ENCODE measurements at regions not wholly inside any gene's neighbourhood (a gene's known extent, or its start where the extent isn't known, plus 50 kb on each side); places are given as distances from the start of the nearest gene placed in this dataset.
A peak's percentile ranks its signal among the peaks of the same experiment; 100 is the strongest.

DNA sequence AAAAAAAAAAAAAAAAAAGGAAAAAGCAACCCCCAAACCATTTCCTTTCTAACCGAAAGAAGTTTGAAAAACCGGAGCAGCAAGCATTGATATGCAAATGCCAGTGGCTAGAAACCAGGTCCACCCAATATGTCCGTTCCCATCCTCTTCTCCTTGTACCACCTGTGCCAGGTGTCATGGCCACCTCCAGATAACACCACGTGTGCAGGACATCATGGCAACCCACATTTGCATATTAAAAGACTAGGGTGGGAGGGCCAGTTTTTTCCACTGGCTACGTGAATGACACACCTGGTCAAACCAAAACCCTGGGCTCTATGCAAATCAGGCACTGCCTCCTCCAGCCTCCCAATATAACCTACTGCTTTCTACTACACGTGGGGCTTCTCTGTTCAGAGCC lies 303.3 kb upstream of the GULP1 start:
- peaks cover 8 to 34% (median 17%) of the 10 kb centered on the region in 4 experiments for H3K4me1 ChIP-seq (ENCODE audit: control extremely low read depth in 1 of 4, control insufficient read depth in 4 of 4, insufficient read depth in 4 of 4, low read length in 3 of 4)
- no peak overlapping the region for H3K27ac ChIP-seq (ENCODE audit: insufficient read depth in 1 of 2, low read depth in 1 of 2, low read length in 2 of 2, poor library complexity in 1 of 2, severe bottlenecking in 2 of 2)
- H3K36me3 ChIP-seq (ENCODE audit: control insufficient read depth in 4 of 4, insufficient read depth in 4 of 4, low read length in 3 of 4) = no peaks in the 10 kb centered on the region
- 27% methylated on average over 3 of the region's 6 CpGs for WGBS (ENCODE audit: insufficient coverage)
- H3K27me3 ChIP-seq (replicated peaks in 2 of 5; ENCODE audit: control insufficient read depth in 4 of 5, insufficient read depth in 5 of 5, low read length in 4 of 5) = peaks cover 0 to 3% (median 0%) of the 10 kb centered on the region in 5 experiments
- ChIA-PET CTCF (no interaction called here), POLR2A (no interaction called here)
- H3K9me3 ChIP-seq (ENCODE audit: control extremely low read depth in 1 of 5, control insufficient read depth in 4 of 5, insufficient read depth in 2 of 5, low read depth in 1 of 5, low read length in 4 of 5) = no peaks in the 10 kb centered on the region
- H3K4me3 ChIP-seq (ENCODE audit: control insufficient read depth in 1 of 7, extremely low read depth in 1 of 7, insufficient read depth in 4 of 7, low read depth in 2 of 7, low read length in 6 of 7) = peak overlapping the region in 3 of 7 experiments; percentile 28 to 55 (median 29)
- peak in 1 of 3 donors; percentile 22 for DNase-seq

DNA sequence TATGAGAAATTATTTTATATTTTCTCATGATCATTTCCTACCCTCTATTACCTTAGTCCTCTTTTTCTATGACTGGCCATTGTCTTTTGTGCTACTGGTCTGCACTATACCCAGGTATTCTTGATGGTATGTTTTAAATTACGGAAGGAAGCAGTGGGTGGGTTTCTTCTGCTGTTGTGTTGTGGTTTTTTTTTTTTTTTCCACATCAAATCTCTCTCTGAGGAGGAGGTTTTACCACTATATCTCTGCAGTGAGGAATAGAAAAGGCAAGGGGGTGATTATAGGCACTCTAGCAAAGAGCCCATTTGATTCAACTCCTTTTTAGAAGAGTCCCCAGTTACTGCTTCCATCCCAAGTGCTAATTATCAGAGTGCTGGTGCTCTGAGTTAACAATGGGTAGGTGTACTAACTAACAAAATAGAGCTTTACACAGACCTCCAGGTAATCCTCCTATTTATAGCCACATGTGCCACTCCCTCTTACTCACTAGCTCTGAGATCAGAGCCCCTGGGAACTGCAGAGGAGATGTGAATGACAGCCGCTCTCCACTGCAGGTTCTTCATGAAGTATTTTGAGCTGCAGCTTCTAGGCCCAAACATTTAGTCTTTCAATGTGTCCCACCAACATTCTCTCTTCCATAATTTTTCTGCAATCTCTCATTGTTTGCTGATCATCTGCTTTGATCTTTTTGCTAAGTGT lies 301.6 kb upstream of the GULP1 start:
- CTCF ChIA-PET = interaction anchor here (0.6 kb wide), 1 partner anchor 62 kb away, joined by 3 read pairs; no protein-coding TSS in a partner anchor
- H3K27ac ChIP-seq (ENCODE audit: insufficient read depth in 1 of 2, low read depth in 1 of 2, low read length in 2 of 2, poor library complexity in 1 of 2, severe bottlenecking in 2 of 2) = no peak overlapping the region

DNA sequence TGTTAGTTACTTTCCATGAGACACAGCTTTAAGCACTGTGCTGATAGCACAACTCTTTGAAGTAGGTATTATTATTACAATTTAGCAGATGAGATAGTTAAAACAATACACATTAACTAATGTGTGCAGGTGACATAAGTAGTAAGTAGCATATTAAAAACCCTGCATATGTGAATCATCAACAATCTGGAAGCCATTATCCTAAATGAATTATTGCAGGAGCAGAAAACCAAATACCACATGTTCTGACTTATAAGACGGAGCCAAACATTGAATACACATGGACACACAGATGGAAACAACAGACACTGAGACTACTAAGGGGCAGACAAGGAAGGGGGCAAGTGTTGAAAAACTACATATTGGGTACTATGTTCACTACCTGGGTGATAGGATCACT lies 300.3 kb upstream of the GULP1 start:
- ChIA-PET CTCF (no interaction called here), POLR2A (no interaction called here)
- no peak overlapping the region for H3K27ac ChIP-seq (ENCODE audit: insufficient read depth in 1 of 2, low read depth in 1 of 2, low read length in 2 of 2, poor library complexity in 1 of 2, severe bottlenecking in 2 of 2)
- no peak for DNase-seq
- no peaks in the 10 kb centered on the region for H3K9me3 ChIP-seq (ENCODE audit: control extremely low read depth in 1 of 5, control insufficient read depth in 4 of 5, insufficient read depth in 2 of 5, low read depth in 1 of 5, low read length in 4 of 5)
- H3K4me3 ChIP-seq (ENCODE audit: control insufficient read depth in 1 of 7, extremely low read depth in 1 of 7, insufficient read depth in 4 of 7, low read depth in 2 of 7, low read length in 6 of 7) = no peak overlapping the region
- 100% methylated on average over 1 of the region's 1 CpG for WGBS (ENCODE audit: insufficient coverage)
- peaks cover 5 to 25% (median 12%) of the 10 kb centered on the region in 4 experiments for H3K4me1 ChIP-seq (ENCODE audit: control extremely low read depth in 1 of 4, control insufficient read depth in 4 of 4, insufficient read depth in 4 of 4, low read length in 3 of 4)
- no peaks in the 10 kb centered on the region for H3K27me3 ChIP-seq (replicated peaks in 2 of 5; ENCODE audit: control insufficient read depth in 4 of 5, insufficient read depth in 5 of 5, low read length in 4 of 5)
- no peaks in the 10 kb centered on the region for H3K36me3 ChIP-seq (ENCODE audit: control insufficient read depth in 4 of 4, insufficient read depth in 4 of 4, low read length in 3 of 4)

More for the DNA sequence above, 301.6 kb upstream of the GULP1 start:
- DNase-seq = peak in 2 of 3 donors; percentile 45 to 59
- peak overlapping the region in 1 of 7 experiments; percentile 10 for H3K4me3 ChIP-seq (ENCODE audit: control insufficient read depth in 1 of 7, extremely low read depth in 1 of 7, insufficient read depth in 4 of 7, low read depth in 2 of 7, low read length in 6 of 7)
- POLR2A ChIA-PET = no interaction called here
- whole genome bisulfite sequencing (ENCODE audit: insufficient coverage) = 83% methylated on average over 1 of the region's 2 CpGs
- peaks cover 0 to 2% (median 0%) of the 10 kb centered on the region in 5 experiments for H3K27me3 ChIP-seq (replicated peaks in 2 of 5; ENCODE audit: control insufficient read depth in 4 of 5, insufficient read depth in 5 of 5, low read length in 4 of 5)
- H3K4me1 ChIP-seq (ENCODE audit: control extremely low read depth in 1 of 4, control insufficient read depth in 4 of 4, insufficient read depth in 4 of 4, low read length in 3 of 4) = peaks cover 5 to 29% (median 15%) of the 10 kb centered on the region in 4 experiments
- H3K9me3 ChIP-seq (ENCODE audit: control extremely low read depth in 1 of 5, control insufficient read depth in 4 of 5, insufficient read depth in 2 of 5, low read depth in 1 of 5, low read length in 4 of 5) = no peaks in the 10 kb centered on the region
- no peaks in the 10 kb centered on the region for H3K36me3 ChIP-seq (ENCODE audit: control insufficient read depth in 4 of 4, insufficient read depth in 4 of 4, low read length in 3 of 4)

DNA sequence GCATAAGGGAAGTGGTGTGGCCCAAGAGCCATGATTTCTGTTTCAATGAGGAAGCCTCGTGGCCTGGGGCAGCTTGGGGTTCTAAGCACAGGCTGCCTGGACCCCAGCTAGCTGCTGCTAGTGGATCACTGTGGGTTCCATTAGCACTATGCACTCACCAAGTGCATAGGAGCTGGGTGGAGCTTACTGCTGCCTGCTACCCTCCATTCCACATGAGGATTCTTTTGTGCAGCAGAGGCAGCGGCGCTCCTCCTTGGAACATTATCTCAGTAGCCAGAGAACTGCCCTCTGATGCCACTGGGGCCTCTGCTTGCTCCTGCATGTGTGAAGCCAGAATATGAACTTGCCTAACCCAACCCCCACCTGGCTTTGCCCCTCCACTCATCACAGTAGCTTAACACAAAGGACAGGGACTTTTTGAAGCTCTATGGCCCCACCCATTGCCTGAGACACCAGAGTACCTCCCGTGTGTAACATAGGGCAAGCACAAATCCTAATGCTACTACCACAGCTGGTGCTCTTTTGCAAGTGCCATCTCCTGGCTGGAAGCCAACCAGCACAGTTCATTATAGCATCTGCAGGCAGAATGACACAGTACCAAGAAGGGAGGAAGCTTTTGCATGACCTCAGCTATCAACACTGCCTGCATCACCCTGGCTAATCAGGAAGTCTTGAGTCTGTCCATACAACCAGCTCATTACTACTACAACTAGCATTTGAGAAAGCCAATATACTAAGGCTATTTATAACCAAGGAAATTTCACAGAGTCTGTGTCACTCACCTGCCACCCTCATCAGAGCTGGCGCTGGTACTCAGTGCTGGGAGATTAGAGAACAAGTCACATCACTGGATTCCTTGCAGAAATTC lies 297.0 kb upstream of the GULP1 start:
- Histone ChIP-seq H3K27ac (ENCODE audit: insufficient read depth in 1 of 2, low read depth in 1 of 2, low read length in 2 of 2, poor library complexity in 1 of 2, severe bottlenecking in 2 of 2) (no peak overlapping the region), H3K27me3 (replicated peaks in 2 of 5; ENCODE audit: control insufficient read depth in 4 of 5, insufficient read depth in 5 of 5, low read length in 4 of 5) (no peaks in the 10 kb centered on the region), H3K36me3 (ENCODE audit: control insufficient read depth in 4 of 4, insufficient read depth in 4 of 4, low read length in 3 of 4) (no peaks in the 10 kb centered on the region), H3K9me3 (ENCODE audit: control extremely low read depth in 1 of 5, control insufficient read depth in 4 of 5, insufficient read depth in 2 of 5, low read depth in 1 of 5, low read length in 4 of 5) (no peaks in the 10 kb centered on the region), H3K4me3 (ENCODE audit: control insufficient read depth in 1 of 7, extremely low read depth in 1 of 7, insufficient read depth in 4 of 7, low read depth in 2 of 7, low read length in 6 of 7) (no peak overlapping the region), H3K4me1 (ENCODE audit: control extremely low read depth in 1 of 4, control insufficient read depth in 4 of 4, insufficient read depth in 4 of 4, low read length in 3 of 4) (peaks cover 5 to 11% (median 8%) of the 10 kb centered on the region in 4 experiments)
- ChIA-PET CTCF (no interaction called here), POLR2A (no interaction called here)
- 91% methylated on average over 5 of the region's 5 CpGs for WGBS (ENCODE audit: insufficient coverage)
- peak in 2 of 3 donors; percentile 39 to 48 for DNase-seq

DNA sequence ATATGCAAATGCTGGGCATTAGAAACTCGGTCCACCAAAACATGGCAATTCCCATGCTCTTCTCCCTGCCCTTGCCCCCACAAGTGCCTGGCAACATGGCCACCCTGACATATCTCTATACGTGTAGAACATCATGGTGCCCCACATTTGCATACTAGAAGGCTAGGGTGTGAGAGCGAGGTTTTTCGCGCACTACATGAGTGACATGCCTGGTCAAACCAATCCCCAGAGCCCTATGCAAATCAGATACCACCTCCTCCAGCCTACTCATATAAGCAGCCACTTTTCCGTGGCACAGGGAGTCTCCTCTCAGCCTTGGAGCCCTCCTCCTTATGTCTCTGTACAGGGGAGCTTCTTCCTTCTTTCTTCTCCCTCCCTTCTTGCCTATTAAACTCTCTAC lies 296.1 kb upstream of the GULP1 start:
- Histone ChIP-seq H3K4me1 (ENCODE audit: control extremely low read depth in 1 of 4, control insufficient read depth in 4 of 4, insufficient read depth in 4 of 4, low read length in 3 of 4) (peaks cover 0 to 3% (median 3%) of the 10 kb centered on the region in 4 experiments), H3K9me3 (ENCODE audit: control extremely low read depth in 1 of 5, control insufficient read depth in 4 of 5, insufficient read depth in 2 of 5, low read depth in 1 of 5, low read length in 4 of 5) (no peaks in the 10 kb centered on the region), H3K27ac (ENCODE audit: insufficient read depth in 1 of 2, low read depth in 1 of 2, low read length in 2 of 2, poor library complexity in 1 of 2, severe bottlenecking in 2 of 2) (no peak overlapping the region), H3K4me3 (ENCODE audit: control insufficient read depth in 1 of 7, extremely low read depth in 1 of 7, insufficient read depth in 4 of 7, low read depth in 2 of 7, low read length in 6 of 7) (no peak overlapping the region), H3K27me3 (replicated peaks in 2 of 5; ENCODE audit: control insufficient read depth in 4 of 5, insufficient read depth in 5 of 5, low read length in 4 of 5) (no peaks in the 10 kb centered on the region), H3K36me3 (ENCODE audit: control insufficient read depth in 4 of 4, insufficient read depth in 4 of 4, low read length in 3 of 4) (no peaks in the 10 kb centered on the region)
- ChIA-PET CTCF (no interaction called here), POLR2A (no interaction called here)
- WGBS (ENCODE audit: insufficient coverage) = 96% methylated on average over 6 of the region's 6 CpGs
- DNase-seq = no peak

DNA sequence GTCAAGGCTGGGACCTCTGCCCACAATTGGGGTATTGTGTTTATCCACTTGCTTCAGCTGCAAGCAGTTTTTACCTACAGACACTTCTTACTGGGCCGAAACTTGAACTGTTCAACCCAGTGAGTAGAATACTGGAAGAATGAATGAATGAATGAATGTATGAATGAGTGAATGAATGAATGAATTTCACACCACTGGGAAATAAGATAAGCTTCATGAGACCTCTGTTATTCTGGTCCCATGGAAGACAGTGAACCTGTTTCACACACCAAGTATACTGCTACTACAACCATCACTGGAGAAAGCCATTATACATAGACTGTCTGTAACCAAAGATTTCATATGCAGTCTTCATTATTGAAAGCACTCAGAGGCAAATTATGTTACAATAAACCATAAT lies 295.0 kb upstream of the GULP1 start:
- H3K36me3 ChIP-seq (ENCODE audit: control insufficient read depth in 4 of 4, insufficient read depth in 4 of 4, low read length in 3 of 4) = no peaks in the 10 kb centered on the region
- H3K9me3 ChIP-seq (ENCODE audit: control extremely low read depth in 1 of 5, control insufficient read depth in 4 of 5, insufficient read depth in 2 of 5, low read depth in 1 of 5, low read length in 4 of 5) = no peaks in the 10 kb centered on the region
- WGBS (ENCODE audit: insufficient coverage) = no CpG with 5 or more reads among the region's 1 CpG
- H3K27ac ChIP-seq (ENCODE audit: insufficient read depth in 1 of 2, low read depth in 1 of 2, low read length in 2 of 2, poor library complexity in 1 of 2, severe bottlenecking in 2 of 2) = no peak overlapping the region
- POLR2A ChIA-PET = no interaction called here
- H3K4me3 ChIP-seq (ENCODE audit: control insufficient read depth in 1 of 7, extremely low read depth in 1 of 7, insufficient read depth in 4 of 7, low read depth in 2 of 7, low read length in 6 of 7) = no peak overlapping the region
- no peak for DNase-seq
- H3K27me3 ChIP-seq (replicated peaks in 2 of 5; ENCODE audit: control insufficient read depth in 4 of 5, insufficient read depth in 5 of 5, low read length in 4 of 5) = no peaks in the 10 kb centered on the region
- peaks cover 0 to 3% (median 3%) of the 10 kb centered on the region in 4 experiments for H3K4me1 ChIP-seq (ENCODE audit: control extremely low read depth in 1 of 4, control insufficient read depth in 4 of 4, insufficient read depth in 4 of 4, low read length in 3 of 4)
- CTCF ChIA-PET = no interaction called here

DNA sequence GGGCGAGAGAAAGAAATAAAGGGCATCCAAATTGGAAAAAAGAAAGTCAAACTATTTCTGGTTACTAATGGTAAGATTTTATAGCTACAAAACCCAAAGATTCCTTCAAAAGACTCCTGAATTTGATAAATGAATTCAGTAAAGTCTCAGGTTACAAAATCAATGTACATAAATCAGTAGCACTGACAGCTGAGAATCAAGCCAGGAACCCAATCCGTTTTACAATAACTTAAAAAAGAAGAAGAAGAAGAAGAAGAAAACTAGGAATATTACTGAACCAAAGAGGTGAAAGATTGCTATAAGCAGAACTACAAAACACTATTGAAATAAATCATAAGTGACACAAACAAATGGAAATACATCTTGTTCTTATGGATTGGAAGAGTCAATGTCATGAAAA lies 291.5 kb upstream of the GULP1 start:
- H3K27me3 ChIP-seq (replicated peaks in 2 of 5; ENCODE audit: control insufficient read depth in 4 of 5, insufficient read depth in 5 of 5, low read length in 4 of 5) = no peaks in the 10 kb centered on the region
- CTCF ChIA-PET = no interaction called here
- H3K4me1 ChIP-seq (ENCODE audit: control extremely low read depth in 1 of 4, control insufficient read depth in 4 of 4, insufficient read depth in 4 of 4, low read length in 3 of 4) = no peaks in the 10 kb centered on the region
- POLR2A ChIA-PET = no interaction called here
- H3K4me3 ChIP-seq (ENCODE audit: control insufficient read depth in 1 of 7, extremely low read depth in 1 of 7, insufficient read depth in 4 of 7, low read depth in 2 of 7, low read length in 6 of 7) = no peak overlapping the region
- no peak overlapping the region for H3K27ac ChIP-seq (ENCODE audit: insufficient read depth in 1 of 2, low read depth in 1 of 2, low read length in 2 of 2, poor library complexity in 1 of 2, severe bottlenecking in 2 of 2)
- no peaks in the 10 kb centered on the region for H3K9me3 ChIP-seq (ENCODE audit: control extremely low read depth in 1 of 5, control insufficient read depth in 4 of 5, insufficient read depth in 2 of 5, low read depth in 1 of 5, low read length in 4 of 5)
- no peak for DNase-seq
- H3K36me3 ChIP-seq (ENCODE audit: control insufficient read depth in 4 of 4, insufficient read depth in 4 of 4, low read length in 3 of 4) = no peaks in the 10 kb centered on the region
- no CpG with 5 or more reads among the region's 2 CpGs for WGBS (ENCODE audit: insufficient coverage)
